ENCODE measurements at regions not wholly inside any gene's neighbourhood (a gene's known extent, or its start where the extent isn't known, plus 50 kb on each side); places are given as distances from the start of the nearest gene placed in this dataset.

GRCh38 chr10:88060762-88061161, 197.3 kb downstream of the PTEN start:
- DNase-seq = no peak

- DNase-seq = no peak
Observed at GRCh38 chr10:88062385-88062784, 199.0 kb downstream of the PTEN start.

- no peak for DNase-seq
Observed at GRCh38 chr10:88062798-88063472, 199.5 kb downstream of the PTEN start.

- no peak for DNase-seq
Observed at GRCh38 chr10:88063861-88064557, 200.6 kb downstream of the PTEN start.

GRCh38 chr10:88064608-88065382, 201.4 kb downstream of the PTEN start:
- peak; percentile 78 to 87 for DNase-seq

- no peak for DNase-seq
Observed at GRCh38 chr10:88065383-88066049, 202.1 kb downstream of the PTEN start.

GRCh38 chr10:88066319-88066718, 202.9 kb downstream of the PTEN start:
- DNase-seq = peak; percentile 40 to 58

- peak; percentile 98 to 99 for DNase-seq
Observed at GRCh38 chr10:88066876-88067275, 203.5 kb downstream of the PTEN start.

GRCh38 chr10:88067737-88068136, 204.3 kb downstream of the PTEN start:
- DNase-seq = no peak

- DNase-seq = no peak
Observed at GRCh38 chr10:88069338-88069737, 205.9 kb downstream of the PTEN start.

- DNase-seq = no peak
Observed at GRCh38 chr10:88070080-88070880, 206.9 kb downstream of the PTEN start.

GRCh38 chr10:88071879-88072278, 208.5 kb downstream of the PTEN start:
- DNase-seq = peak in 1 of 2 experiments; percentile 19

GRCh38 chr10:88073682-88074081, 210.3 kb downstream of the PTEN start:
- no peak for DNase-seq

GRCh38 chr10:88074971-88075370, 211.5 kb downstream of the PTEN start:
- no peak for DNase-seq

- no peak for DNase-seq
Observed at GRCh38 chr10:88076027-88076880, 212.8 kb downstream of the PTEN start.

- no peak for DNase-seq
Observed at GRCh38 chr10:88077977-88078376, 214.6 kb downstream of the PTEN start.

- no peak for DNase-seq
Observed at GRCh38 chr10:88080213-88080612, 216.8 kb downstream of the PTEN start.

GRCh38 chr10:88081457-88082054, 218.1 kb downstream of the PTEN start:
- no peak for DNase-seq

GRCh38 chr10:88082391-88082790, 219.0 kb downstream of the PTEN start:
- no peak for DNase-seq

GRCh38 chr10:88082806-88083596, 219.6 kb downstream of the PTEN start:
- peak; percentile 50 to 67 for DNase-seq
